ENCODE measurements at regions not wholly inside any gene's neighbourhood (a gene's known extent, or its start where the extent isn't known, plus 50 kb on each side); places are given as distances from the start of the nearest gene placed in this dataset.

DNA sequence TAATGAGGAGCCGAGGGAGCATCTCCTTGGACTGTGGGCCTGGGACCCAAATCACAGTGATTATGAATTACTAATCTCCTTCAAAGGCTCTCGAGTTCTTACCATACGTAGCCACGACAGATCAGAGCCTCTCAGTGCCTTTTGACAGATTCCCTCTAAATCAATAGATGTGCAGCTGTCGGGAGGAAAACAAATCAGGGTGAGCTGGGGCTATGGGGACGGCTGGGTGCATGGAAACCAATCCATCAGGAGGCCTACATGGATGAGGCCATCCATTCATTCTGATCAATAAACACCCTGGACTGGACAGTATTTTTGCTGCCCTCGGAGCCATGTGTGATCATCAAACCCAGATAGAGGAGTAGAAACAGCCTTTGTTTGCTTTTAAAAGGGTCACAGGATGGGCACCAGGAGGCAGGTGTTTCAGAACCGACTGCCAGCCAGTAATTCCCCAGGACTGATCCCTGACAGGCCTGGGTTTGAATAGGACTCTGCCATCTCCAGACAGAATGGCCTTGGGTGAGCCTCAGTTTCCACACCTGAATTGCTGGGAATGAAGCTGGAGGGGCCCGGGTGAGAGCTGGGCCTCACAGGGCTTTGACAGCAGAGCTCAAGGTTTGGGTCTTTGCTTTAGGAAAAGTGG is 532.8 kb downstream of the MATN1 start:
- TF ChIP-seq NR2C2 (IDR thresholded peaks at IDR 0.05; ENCODE audit: borderline replicate concordance, control insufficient read depth, insufficient read length, low read depth), result no peak
- Histone ChIP-seq H3K4me1 (ENCODE audit: control insufficient read depth, insufficient read depth, low read length) (no peaks in the 10 kb centered on the region), H3K4me3 (no peak overlapping the region), H3K79me2 (ENCODE audit: control insufficient read depth, insufficient read depth, low read length) (no peaks in the 10 kb centered on the region), H2AFZ (ENCODE audit: control insufficient read depth, low read depth, low read length) (no peak overlapping the region), H3K27me3 (replicated peaks in 1 of 2; ENCODE audit: control insufficient read depth in 2 of 2, insufficient read depth in 2 of 2, low read length in 1 of 2) (no peaks in the 10 kb centered on the region), H3K4me2 (ENCODE audit: control insufficient read depth, insufficient read depth) (no peak overlapping the region), H3K9me3 (replicated peaks; ENCODE audit: control insufficient read depth, insufficient read depth, low read length) (no peaks in the 10 kb centered on the region), H4K20me1 (ENCODE audit: control insufficient read depth, insufficient read depth) (no peaks in the 10 kb centered on the region), H3K36me3 (ENCODE audit: control insufficient read depth in 2 of 2, insufficient read depth in 2 of 2, low read length in 1 of 2) (no peaks in the 10 kb centered on the region), H3K9ac (ENCODE audit: control insufficient read depth, insufficient read depth, low read length) (no peak overlapping the region), H3K27ac (ENCODE audit: control insufficient read depth, insufficient read depth) (no peak overlapping the region)
- ATAC-seq (no peak), FAIRE-seq (no peak), DNase-seq (ENCODE audit: low read depth, low spot score) (no peak)
- in situ Hi-C loops (cut with MboI) (no loop called here), intact Hi-C loops (cut with micrococcal nuclease; ENCODE audit: unreplicated experiment) (no loop called here)
- CTCF ChIA-PET, result no interaction called here
- SMC1A ChIA-PET (ENCODE audit: uncharacterized antibody, unreplicated experiment), result no interaction called here
- POLR2A ChIA-PET, result no interaction called here
- RAD21 ChIA-PET (ENCODE audit: unreplicated experiment), result no interaction called here
- WGBS (ENCODE audit: insufficient coverage, insufficient replicate concordance, low lambda C conversion rate, missing lambda C conversion rate), result 12% methylated on average over 9 of the region's 9 CpGs
- BruUV-seq (replicated peaks), result no TSS peak

DNA sequence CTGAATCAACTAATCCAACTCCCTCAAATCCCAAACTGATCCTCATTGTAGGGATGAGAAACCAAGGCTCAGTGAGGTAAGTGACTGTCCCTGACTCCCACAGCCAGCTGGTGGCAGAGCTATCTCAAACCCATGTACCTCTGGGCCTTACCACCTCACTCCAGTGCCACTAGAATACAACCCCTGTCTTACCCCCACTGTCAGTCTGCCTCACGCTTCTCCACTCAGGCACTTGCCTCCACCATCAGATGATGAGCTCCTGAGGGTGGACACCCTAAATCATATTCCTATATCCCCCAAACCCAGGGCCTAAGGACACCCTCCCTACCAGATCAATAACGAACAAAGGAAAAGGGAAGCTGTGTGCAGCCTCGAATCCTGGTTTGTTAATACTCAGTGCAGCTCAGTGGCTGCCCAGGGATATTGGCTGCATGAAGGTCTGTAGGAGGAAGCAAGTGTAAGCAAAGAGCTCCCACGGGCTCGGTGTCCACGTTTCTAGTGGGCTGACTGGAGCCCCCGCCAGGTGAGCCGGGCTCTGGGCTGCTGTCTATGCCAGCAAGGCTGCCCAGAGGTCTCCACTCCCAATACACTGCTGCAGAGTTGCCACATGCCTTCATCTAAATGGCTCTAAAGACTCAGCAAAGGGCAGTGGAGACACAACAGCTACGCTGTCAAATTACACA is 533.4 kb downstream of the MATN1 start:
- no TSS peak for BruUV-seq (replicated peaks)
- H3K9ac ChIP-seq (ENCODE audit: control insufficient read depth, insufficient read depth, low read length), result no peak overlapping the region
- intact Hi-C loops (cut with micrococcal nuclease; ENCODE audit: unreplicated experiment), result no loop called here
- WGBS (ENCODE audit: insufficient coverage, insufficient replicate concordance, low lambda C conversion rate, missing lambda C conversion rate), result 5% methylated on average over 9 of the region's 9 CpGs
- no peaks in the 10 kb centered on the region for H4K20me1 ChIP-seq (ENCODE audit: control insufficient read depth, insufficient read depth)
- no peak overlapping the region for H3K4me3 ChIP-seq
- ChIA-PET SMC1A (ENCODE audit: uncharacterized antibody, unreplicated experiment) (no interaction called here), CTCF (no interaction called here), POLR2A (no interaction called here), RAD21 (ENCODE audit: unreplicated experiment) (no interaction called here)
- no peak overlapping the region for H3K4me2 ChIP-seq (ENCODE audit: control insufficient read depth, insufficient read depth)
- in situ Hi-C loops (cut with MboI), result no loop called here
- H3K27ac ChIP-seq (ENCODE audit: control insufficient read depth, insufficient read depth), result no peak overlapping the region
- DNase-seq (ENCODE audit: low read depth, low spot score) (no peak), FAIRE-seq (no peak), ATAC-seq (no peak)
- H3K4me1 ChIP-seq (ENCODE audit: control insufficient read depth, insufficient read depth, low read length), result no peaks in the 10 kb centered on the region
- no peaks in the 10 kb centered on the region for H3K9me3 ChIP-seq (replicated peaks; ENCODE audit: control insufficient read depth, insufficient read depth, low read length)
- H2AFZ ChIP-seq (ENCODE audit: control insufficient read depth, low read depth, low read length), result no peak overlapping the region
- no peaks in the 10 kb centered on the region; a peak in 1 of 4 replicates for H3K27me3 ChIP-seq (replicated peaks in 1 of 2; ENCODE audit: control insufficient read depth in 2 of 2, insufficient read depth in 2 of 2, low read length in 1 of 2)
- no peaks in the 10 kb centered on the region for H3K79me2 ChIP-seq (ENCODE audit: control insufficient read depth, insufficient read depth, low read length)
- no peaks in the 10 kb centered on the region for H3K36me3 ChIP-seq (ENCODE audit: control insufficient read depth in 2 of 2, insufficient read depth in 2 of 2, low read length in 1 of 2)
- no peak for TF ChIP-seq TCF3 (IDR thresholded peaks at IDR 0.05; ENCODE audit: borderline replicate concordance, insufficient read depth, low read depth, low read length)
- no peak for TF ChIP-seq MTA3 (IDR thresholded peaks at IDR 0.05; ENCODE audit: borderline replicate concordance, low read length)
- no peak for TF ChIP-seq POLR2A (IDR thresholded peaks at IDR 0.05; ENCODE audit: low read depth, low read length)
- TF ChIP-seq ZZZ3 (IDR thresholded peaks at IDR 0.05; ENCODE audit: control insufficient read depth, insufficient read length, low read depth), result no peak
- TF ChIP-seq, protein P1, sequence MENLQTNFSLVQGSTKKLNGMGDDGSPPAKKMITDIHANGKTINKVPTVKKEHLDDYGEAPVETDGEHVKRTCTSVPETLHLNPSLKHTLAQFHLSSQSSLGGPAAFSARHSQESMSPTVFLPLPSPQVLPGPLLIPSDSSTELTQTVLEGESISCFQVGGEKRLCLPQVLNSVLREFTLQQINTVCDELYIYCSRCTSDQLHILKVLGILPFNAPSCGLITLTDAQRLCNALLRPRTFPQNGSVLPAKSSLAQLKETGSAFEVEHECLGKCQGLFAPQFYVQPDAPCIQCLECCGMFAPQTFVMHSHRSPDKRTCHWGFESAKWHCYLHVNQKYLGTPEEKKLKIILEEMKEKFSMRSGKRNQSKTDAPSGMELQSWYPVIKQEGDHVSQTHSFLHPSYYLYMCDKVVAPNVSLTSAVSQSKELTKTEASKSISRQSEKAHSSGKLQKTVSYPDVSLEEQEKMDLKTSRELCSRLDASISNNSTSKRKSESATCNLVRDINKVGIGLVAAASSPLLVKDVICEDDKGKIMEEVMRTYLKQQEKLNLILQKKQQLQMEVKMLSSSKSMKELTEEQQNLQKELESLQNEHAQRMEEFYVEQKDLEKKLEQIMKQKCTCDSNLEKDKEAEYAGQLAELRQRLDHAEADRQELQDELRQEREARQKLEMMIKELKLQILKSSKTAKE (IDR thresholded peaks at IDR 0.05; ENCODE audit: low read depth, poor library complexity, severe bottlenecking), result no peak
- no peak for TF ChIP-seq PAX8 (IDR thresholded peaks at IDR 0.05)
- TF ChIP-seq BACH1 (IDR thresholded peaks at IDR 0.05; ENCODE audit: borderline replicate concordance), result no peak
- no peak for TF ChIP-seq MYC (IDR thresholded peaks at IDR 0.05; ENCODE audit: insufficient read depth, insufficient read length, insufficient replicate concordance, low read length, severe bottlenecking)
- TF ChIP-seq, protein P2, sequence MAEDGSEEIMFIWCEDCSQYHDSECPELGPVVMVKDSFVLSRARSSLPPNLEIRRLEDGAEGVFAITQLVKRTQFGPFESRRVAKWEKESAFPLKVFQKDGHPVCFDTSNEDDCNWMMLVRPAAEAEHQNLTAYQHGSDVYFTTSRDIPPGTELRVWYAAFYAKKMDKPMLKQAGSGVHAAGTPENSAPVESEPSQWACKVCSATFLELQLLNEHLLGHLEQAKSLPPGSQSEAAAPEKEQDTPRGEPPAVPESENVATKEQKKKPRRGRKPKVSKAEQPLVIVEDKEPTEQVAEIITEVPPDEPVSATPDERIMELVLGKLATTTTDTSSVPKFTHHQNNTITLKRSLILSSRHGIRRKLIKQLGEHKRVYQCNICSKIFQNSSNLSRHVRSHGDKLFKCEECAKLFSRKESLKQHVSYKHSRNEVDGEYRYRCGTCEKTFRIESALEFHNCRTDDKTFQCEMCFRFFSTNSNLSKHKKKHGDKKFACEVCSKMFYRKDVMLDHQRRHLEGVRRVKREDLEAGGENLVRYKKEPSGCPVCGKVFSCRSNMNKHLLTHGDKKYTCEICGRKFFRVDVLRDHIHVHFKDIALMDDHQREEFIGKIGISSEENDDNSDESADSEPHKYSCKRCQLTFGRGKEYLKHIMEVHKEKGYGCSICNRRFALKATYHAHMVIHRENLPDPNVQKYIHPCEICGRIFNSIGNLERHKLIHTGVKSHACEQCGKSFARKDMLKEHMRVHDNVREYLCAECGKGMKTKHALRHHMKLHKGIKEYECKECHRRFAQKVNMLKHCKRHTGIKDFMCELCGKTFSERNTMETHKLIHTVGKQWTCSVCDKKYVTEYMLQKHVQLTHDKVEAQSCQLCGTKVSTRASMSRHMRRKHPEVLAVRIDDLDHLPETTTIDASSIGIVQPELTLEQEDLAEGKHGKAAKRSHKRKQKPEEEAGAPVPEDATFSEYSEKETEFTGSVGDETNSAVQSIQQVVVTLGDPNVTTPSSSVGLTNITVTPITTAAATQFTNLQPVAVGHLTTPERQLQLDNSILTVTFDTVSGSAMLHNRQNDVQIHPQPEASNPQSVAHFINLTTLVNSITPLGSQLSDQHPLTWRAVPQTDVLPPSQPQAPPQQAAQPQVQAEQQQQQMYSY (CRISPR knock-in tag; IDR thresholded peaks at IDR 0.05), result no peak
